Right ventricle myocardium superior (tissue), 1 donor: ENCODE measurements at regions not wholly inside any gene's neighbourhood (a gene's known extent, or its start where the extent isn't known, plus 50 kb on each side); places are given as distances from the start of the nearest gene placed in this dataset.

ENCODE experiments used
- ATAC-seq: fragments of 200-7000 bp; cut with Tn5 transposase; one replicate; pipeline ENCODE4 v1.9.1; 2020; ENCODE audit warnings: mild to moderate bottlenecking; ENCODE audit not compliant: poor library complexity
- DNase-seq: peaks from one replicate; pipeline ENCODE4 v3.0.0-alpha.2; 2020
- intact Hi-C: fragments of 100-400 bp; cut with DNase I; formaldehyde crosslinking; loops from one replicate; pipeline ENCODE4 v1.11.2; 2022
- donor health status: DM: no; HTN: yes; CAD: no; lungs with severe emphysema.

- intact Hi-C loops: no loop called here
- no peak for DNase-seq
- no peak for ATAC-seq
Measured at GRCh38 chr6:62683063-62683462, 397.0 kb upstream of the KHDRBS2 start.

GRCh38 chr6:62681108-62681507 lies 395.1 kb upstream of the KHDRBS2 start:
- intact Hi-C loops: no loop called here
- no peak for DNase-seq
- ATAC-seq: no peak

GRCh38 chr6:62672989-62673388 lies 387.0 kb upstream of the KHDRBS2 start:
- no peak for ATAC-seq
- no peak for DNase-seq
- intact Hi-C loops: no loop called here

GRCh38 chr6:62670490-62671223 lies 384.6 kb upstream of the KHDRBS2 start:
- DNase-seq: no peak
- no peak for ATAC-seq
- intact Hi-C loops: no loop called here

GRCh38 chr6:62669831-62670230 lies 383.8 kb upstream of the KHDRBS2 start:
- intact Hi-C loops: no loop called here
- ATAC-seq (no peak), DNase-seq (no peak)

- intact Hi-C loops: no loop called here
- ATAC-seq: no peak
- no peak for DNase-seq
Measured at GRCh38 chr6:62652692-62653328, 366.8 kb upstream of the KHDRBS2 start.

GRCh38 chr6:62645274-62645673 lies 359.2 kb upstream of the KHDRBS2 start:
- ATAC-seq (no peak), DNase-seq (no peak)
- intact Hi-C loops: no loop called here

- no peak for ATAC-seq
- DNase-seq: no peak
- intact Hi-C loops: no loop called here
Measured at GRCh38 chr6:62640749-62641148, 354.7 kb upstream of the KHDRBS2 start.

GRCh38 chr6:62626661-62627060 lies 340.6 kb upstream of the KHDRBS2 start:
- ATAC-seq (no peak), DNase-seq (no peak)
- intact Hi-C loops: no loop called here

GRCh38 chr6:62623846-62624532 lies 338.0 kb upstream of the KHDRBS2 start:
- ATAC-seq: no peak
- intact Hi-C loops: no loop called here
- DNase-seq: no peak

- no peak for DNase-seq
- no peak for ATAC-seq
- intact Hi-C loops: no loop called here
Measured at GRCh38 chr6:62615366-62616015, 329.5 kb upstream of the KHDRBS2 start.

GRCh38 chr6:62614442-62614841 lies 328.4 kb upstream of the KHDRBS2 start:
- intact Hi-C loops: no loop called here
- DNase-seq (no peak), ATAC-seq (no peak)

- ATAC-seq (no peak), DNase-seq (no peak)
- intact Hi-C loops: no loop called here
Measured at GRCh38 chr6:62613928-62614327, 327.9 kb upstream of the KHDRBS2 start.

- no peak for ATAC-seq
- intact Hi-C loops: no loop called here
- DNase-seq: no peak
Measured at GRCh38 chr6:62612471-62612870, 326.4 kb upstream of the KHDRBS2 start.

GRCh38 chr6:62570372-62570771 lies 284.3 kb upstream of the KHDRBS2 start:
- no peak for ATAC-seq
- DNase-seq: no peak
- intact Hi-C loops: no loop called here

GRCh38 chr6:62541502-62541901 lies 255.5 kb upstream of the KHDRBS2 start:
- ATAC-seq (no peak), DNase-seq (no peak)
- intact Hi-C loops: no loop called here

- ATAC-seq: no peak
Measured at GRCh38 chr6:62530985-62531384, 245.0 kb upstream of the KHDRBS2 start.

GRCh38 chr6:62528894-62529526 lies 243.0 kb upstream of the KHDRBS2 start:
- DNase-seq (no peak), ATAC-seq (no peak)
- intact Hi-C loops: no loop called here

More at GRCh38 chr6:62530985-62531384, 245.0 kb upstream of the KHDRBS2 start:
- intact Hi-C loops: no loop called here
- DNase-seq: no peak

GRCh38 chr6:62523630-62524029 lies 237.6 kb upstream of the KHDRBS2 start:
- ATAC-seq (no peak), DNase-seq (no peak)
- intact Hi-C loops: no loop called here
